ENCODE measurements at regions not wholly inside any gene's neighbourhood (a gene's known extent, or its start where the extent isn't known, plus 50 kb on each side); places are given as distances from the start of the nearest gene placed in this dataset.

- FAIRE-seq, result no peak
- CTCF ChIA-PET, result interaction anchor here (1.1 kb wide), 1 partner anchor 65 kb away, joined by 4 read pairs; the partner anchor contains the start of gene DAB2
Measured at GRCh38 chr5:39489263-39489662, 64.5 kb upstream of the DAB2 start.

GRCh38 chr5:39486790-39487189, 62.0 kb upstream of the DAB2 start:
- DNase-seq (ENCODE audit: low read depth in 1 of 2, low spot score in 1 of 2) (no peak), ATAC-seq (no peak), FAIRE-seq (no peak)
- H3K9me3 ChIP-seq, result peaks cover 21% of the 10 kb centered on the region; the same call in 2 of the 3 replicates
- no peak overlapping the region for H3K4me3 ChIP-seq
- H3K4me2 ChIP-seq, result no peak overlapping the region
- TF ChIP-seq FOSL2 (IDR thresholded peaks at IDR 0.05) (no peak), FOSL2 (CRISPR knock-in tag; IDR thresholded peaks at IDR 0.05) (no peak)
- no peaks in the 10 kb centered on the region for H3K4me1 ChIP-seq
- H3K27ac ChIP-seq, result no peak overlapping the region
- ChIA-PET POLR2A (no interaction called here), CTCF (interaction anchor here (1.2 to 2.2 kb wide), 3 partner anchors 11 to 117 kb away, joined by 3 to 8 read pairs (median 3); no protein-coding TSS in a partner anchor)
- WGBS (ENCODE audit: missing lambda C conversion rate), result 45% methylated on average over 2 of the region's 2 CpGs

More at GRCh38 chr5:39489263-39489662, 64.5 kb upstream of the DAB2 start:
- DNase-seq (ENCODE audit: low read depth in 1 of 2, low spot score in 1 of 2), result no peak
- peaks cover 21% of the 10 kb centered on the region; the same call in 2 of the 3 replicates for H3K9me3 ChIP-seq
- no peak overlapping the region for H3K27ac ChIP-seq
- WGBS (ENCODE audit: missing lambda C conversion rate), result 67% methylated on average over 1 of the region's 1 CpG
- ATAC-seq, result no peak
- no peak for TF ChIP-seq RFX5 (IDR thresholded peaks at IDR 0.05)
- TF ChIP-seq CBX2 (IDR thresholded peaks at IDR 0.05; ENCODE audit: borderline replicate concordance, low read depth), result no peak
- no peak for TF ChIP-seq EHMT2 (IDR thresholded peaks at IDR 0.05; ENCODE audit: low read depth)
- TF ChIP-seq MAZ (IDR thresholded peaks at IDR 0.05; ENCODE audit: borderline replicate concordance, low read depth, low read length), result no peak
- TF ChIP-seq MAX (IDR thresholded peaks at IDR 0.05), result no peak
- TF ChIP-seq CBX8 (IDR thresholded peaks at IDR 0.05), result no peak
- no peak for TF ChIP-seq RNF2 (IDR thresholded peaks at IDR 0.05; ENCODE audit: borderline replicate concordance, low read depth)
- TF ChIP-seq CTCF (IDR thresholded peaks at IDR 0.05), result no peak
- TF ChIP-seq JUN (IDR thresholded peaks at IDR 0.05), result no peak
- TF ChIP-seq HOXA7 (CRISPR knock-in tag; IDR thresholded peaks at IDR 0.05), result no peak
- TF ChIP-seq RAD21 (conservative IDR thresholded peaks at IDR 0.05 in 1 of 2, IDR thresholded peaks at IDR 0.05 in 1 of 2), result no peak
- TF ChIP-seq NFE2L2 (conservative IDR thresholded peaks at IDR 0.05; ENCODE audit: low read length), result no peak
- TF ChIP-seq NPAS2 (CRISPR knock-in tag; IDR thresholded peaks at IDR 0.05; ENCODE audit: borderline replicate concordance), result no peak
- no peak for TF ChIP-seq KDM1A (IDR thresholded peaks at IDR 0.05; ENCODE audit: low read depth)
- TF ChIP-seq ZC3H11A (IDR thresholded peaks at IDR 0.05), result no peak
- no peak overlapping the region for H3K4me2 ChIP-seq
- H3K4me1 ChIP-seq, result no peaks in the 10 kb centered on the region
- POLR2A ChIA-PET, result interaction anchor here (1.1 kb wide), 1 partner anchor 64 kb away, joined by 4 read pairs; the partner anchor contains the start of gene DAB2
- no peak overlapping the region for H3K4me3 ChIP-seq

GRCh38 chr5:39486361-39486760, 61.6 kb upstream of the DAB2 start:
- 27% methylated on average over 1 of the region's 1 CpG for whole genome bisulfite sequencing (ENCODE audit: missing lambda C conversion rate)
- Histone ChIP-seq H3K27ac (no peak overlapping the region), H3K4me3 (no peak overlapping the region), H3K4me2 (no peak overlapping the region), H3K9me3 (peaks cover 19% of the 10 kb centered on the region; the same call in 2 of the 3 replicates), H3K4me1 (no peaks in the 10 kb centered on the region)
- ATAC-seq (no peak), DNase-seq (ENCODE audit: low read depth in 1 of 2, low spot score in 1 of 2) (no peak), FAIRE-seq (no peak)
- ChIA-PET CTCF (interaction anchor here (1.2 to 2.2 kb wide), 5 partner anchors 11 to 116 kb away, joined by 3 to 8 read pairs (median 4); no protein-coding TSS in a partner anchor), POLR2A (no interaction called here)
- TF ChIP-seq HDAC2 (IDR thresholded peaks at IDR 0.05) (no peak), RCOR1 (IDR thresholded peaks at IDR 0.05; ENCODE audit: low read depth, low read length) (no peak), HOXB5 (CRISPR knock-in tag; IDR thresholded peaks at IDR 0.05) (no peak), SREBF2 (IDR thresholded peaks at IDR 0.05) (no peak), POLR2A (IDR thresholded peaks at IDR 0.05; ENCODE audit: low read length) (no peak), MYC (IDR thresholded peaks at IDR 0.05; ENCODE audit: borderline replicate concordance, low read length) (no peak), NR3C1 (IDR thresholded peaks at IDR 0.05) (no peak)
